MM.1S (cell line): ENCODE measurements at regions not wholly inside any gene's neighbourhood (a gene's known extent, or its start where the extent isn't known, plus 50 kb on each side); places are given as distances from the start of the nearest gene placed in this dataset.

ENCODE experiments used
- EZH2 ChIP-seq: fragments of 300-600 bp; sonication (generic); optimal IDR thresholded peaks from 2 replicates; pipeline ENCODE3; 2017; ENCODE audit warnings: low read depth, mild to moderate bottlenecking, antibody characterized with exemption, low read length, mixed read lengths
- TF ChIP-seq, protein P1 (sequence below): fragments of 300-600 bp; sonication (generic); IDR thresholded peaks from 2 replicates; pipeline ENCODE4 v1.5.1; 2016; ENCODE audit warnings: antibody characterized with exemption, low read length, mixed read lengths

DNA sequence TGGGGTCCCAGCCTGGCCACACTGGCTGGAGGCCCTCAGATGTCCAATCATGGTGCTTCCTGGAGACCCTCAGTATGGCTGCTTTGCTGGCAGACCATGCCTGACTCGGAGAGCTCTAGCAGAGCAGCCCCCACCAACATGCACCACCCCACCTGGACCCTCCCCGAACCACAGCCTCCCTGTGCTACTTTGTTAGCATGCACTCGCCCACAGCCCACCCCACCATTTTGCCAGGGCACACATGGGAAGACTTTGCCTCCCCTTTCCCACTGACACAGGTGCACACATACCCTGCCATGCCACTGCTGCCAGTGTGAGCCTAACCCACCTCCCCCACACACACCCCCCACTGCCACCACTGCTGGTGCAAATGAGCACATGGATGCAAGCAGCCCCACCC is 497.5 kb upstream of the PBX1 start:
- TF ChIP-seq, protein P1, sequence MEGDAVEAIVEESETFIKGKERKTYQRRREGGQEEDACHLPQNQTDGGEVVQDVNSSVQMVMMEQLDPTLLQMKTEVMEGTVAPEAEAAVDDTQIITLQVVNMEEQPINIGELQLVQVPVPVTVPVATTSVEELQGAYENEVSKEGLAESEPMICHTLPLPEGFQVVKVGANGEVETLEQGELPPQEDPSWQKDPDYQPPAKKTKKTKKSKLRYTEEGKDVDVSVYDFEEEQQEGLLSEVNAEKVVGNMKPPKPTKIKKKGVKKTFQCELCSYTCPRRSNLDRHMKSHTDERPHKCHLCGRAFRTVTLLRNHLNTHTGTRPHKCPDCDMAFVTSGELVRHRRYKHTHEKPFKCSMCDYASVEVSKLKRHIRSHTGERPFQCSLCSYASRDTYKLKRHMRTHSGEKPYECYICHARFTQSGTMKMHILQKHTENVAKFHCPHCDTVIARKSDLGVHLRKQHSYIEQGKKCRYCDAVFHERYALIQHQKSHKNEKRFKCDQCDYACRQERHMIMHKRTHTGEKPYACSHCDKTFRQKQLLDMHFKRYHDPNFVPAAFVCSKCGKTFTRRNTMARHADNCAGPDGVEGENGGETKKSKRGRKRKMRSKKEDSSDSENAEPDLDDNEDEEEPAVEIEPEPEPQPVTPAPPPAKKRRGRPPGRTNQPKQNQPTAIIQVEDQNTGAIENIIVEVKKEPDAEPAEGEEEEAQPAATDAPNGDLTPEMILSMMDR = no peak
- TF ChIP-seq EZH2 = no peak
